Caco-2 (cell line): ENCODE measurements at regions not wholly inside any gene's neighbourhood (a gene's known extent, or its start where the extent isn't known, plus 50 kb on each side); places are given as distances from the start of the nearest gene placed in this dataset.

Experiments used
- BruUV-seq: library from RNA; stranded (reverse); fragments of 400-500 nt; replicated peaks from 2 replicates; lab custom pipeline; 2021; lab: Mats Ljungman, UMichigan
- CTCF ChIA-PET: fragments of 300-600 bp; sonication (Branson Sonifier 250); formaldehyde crosslinking; loops from one replicate; lab custom pipeline; 2022; ENCODE audit warnings: antibody characterized with exemption; lab: Charles Lee
- POLR2A ChIA-PET: fragments of 300-600 bp; sonication (Branson Sonifier 250); formaldehyde crosslinking; loops from one replicate; lab custom pipeline; 2022; ENCODE audit warnings: antibody characterized with exemption; lab: Charles Lee
- DNase-seq, 2 experiments: peaks; one replicate each; pipeline versions ENCODE4 v3.0.0 to v3.0.0-alpha.2; 2020 to 2022
- H3K27me3 ChIP-seq: replicated peaks from 2 replicates; pipeline ENCODE4 v1.6.0; 2011; ENCODE audit warnings: low read length; ENCODE audit not compliant: control insufficient read depth, insufficient read depth
- H3K36me3 ChIP-seq: 2 replicates; pipeline ENCODE4 v1.5.1; 2011; ENCODE audit warnings: low read length; ENCODE audit not compliant: control insufficient read depth, insufficient read depth
- H3K4me1 ChIP-seq: fragments of 250-450 bp; sonication (Bioruptor Pico); 2 replicates; pipeline ENCODE4 v1.5.1; 2020; ENCODE audit warnings: mild to moderate bottlenecking
- H3K4me3 ChIP-seq: 2 replicates; pipeline ENCODE4 v1.5.1; 2011; ENCODE audit warnings: low read depth, mild to moderate bottlenecking, control low read depth, low read length
- H3K9me3 ChIP-seq: fragments of 250-450 bp; sonication (Bioruptor Pico); 2 replicates; pipeline ENCODE4 v1.5.1; 2020; ENCODE audit warnings: mild to moderate bottlenecking, moderate library complexity
- H3K27ac Mint-ChIP-seq: one replicate; pipeline ENCODE4 v1.8.0; 2022; ENCODE audit warnings: mixed read lengths; ENCODE audit not compliant: unreplicated experiment
- H3K27me3 Mint-ChIP-seq: one replicate; pipeline ENCODE4 v1.8.0; 2022; ENCODE audit warnings: mixed read lengths; ENCODE audit not compliant: insufficient read depth, unreplicated experiment
- H3K36me3 Mint-ChIP-seq: one replicate; pipeline ENCODE4 v1.8.0; 2022; ENCODE audit warnings: mild to moderate bottlenecking, mixed read lengths; ENCODE audit not compliant: insufficient read depth, unreplicated experiment
- H3K4me1 Mint-ChIP-seq: one replicate; pipeline ENCODE4 v1.8.0; 2022; ENCODE audit warnings: low read depth, mixed read lengths; ENCODE audit not compliant: unreplicated experiment
- H3K4me3 Mint-ChIP-seq: one replicate; pipeline ENCODE4 v1.8.0; 2022; ENCODE audit warnings: mild to moderate bottlenecking, moderate library complexity, mixed read lengths; ENCODE audit not compliant: unreplicated experiment
- H3K9me3 Mint-ChIP-seq: one replicate; pipeline ENCODE4 v1.8.0; 2022; ENCODE audit warnings: mixed read lengths; ENCODE audit not compliant: unreplicated experiment
- intact Hi-C: fragments of 100-400 bp; cut with micrococcal nuclease; formaldehyde crosslinking; loops from one replicate; pipeline ENCODE4 v1.10.0; 2022; ENCODE audit not compliant: unreplicated experiment
- TF ChIP-seq, protein P1 (sequence below), 2 experiments: fragments of 200-600 bp in 1 of 2; IDR thresholded peaks; 1 replicate in 1 of 2; 2 replicates in 1 of 2; pipeline versions ENCODE4 v1.5.1 to v1.8.0; 2011 to 2022; ENCODE audit warnings: antibody characterized with exemption in 1 of 2, control low read depth in 1 of 2, inconsistent platforms in 1 of 2, low read depth in 1 of 2, low read length in 1 of 2, mild to moderate bottlenecking in 1 of 2, moderate library complexity in 1 of 2; ENCODE audit not compliant: insufficient read depth in 1 of 2, severe bottlenecking in 1 of 2, unreplicated experiment in 1 of 2

DNA sequence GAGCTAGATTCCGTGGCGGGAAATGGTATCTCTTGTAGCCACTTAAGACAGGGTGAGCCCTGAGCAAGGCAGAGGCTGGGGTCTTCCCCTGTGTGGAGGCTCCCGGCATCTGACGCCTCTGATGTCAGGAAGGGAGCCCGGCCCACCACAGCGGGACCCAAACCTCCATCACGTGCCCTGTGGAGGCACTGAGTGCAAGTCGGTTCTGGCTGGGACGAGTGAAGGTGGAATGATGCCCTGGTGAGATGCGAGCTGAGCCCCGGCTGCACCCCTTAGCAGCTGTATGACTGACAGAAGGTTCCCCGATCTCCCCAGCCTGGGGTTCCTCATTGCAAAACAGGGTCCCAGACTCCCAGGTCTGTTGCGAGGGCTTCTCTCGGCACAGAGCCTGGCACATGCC, 187.4 kb upstream of the TNRC6C start:
- H3K27me3 Mint-ChIP-seq = peaks cover 8% of the 10 kb centered on the region
- H3K9me3 Mint-ChIP-seq = no peaks in the 10 kb centered on the region

DNA sequence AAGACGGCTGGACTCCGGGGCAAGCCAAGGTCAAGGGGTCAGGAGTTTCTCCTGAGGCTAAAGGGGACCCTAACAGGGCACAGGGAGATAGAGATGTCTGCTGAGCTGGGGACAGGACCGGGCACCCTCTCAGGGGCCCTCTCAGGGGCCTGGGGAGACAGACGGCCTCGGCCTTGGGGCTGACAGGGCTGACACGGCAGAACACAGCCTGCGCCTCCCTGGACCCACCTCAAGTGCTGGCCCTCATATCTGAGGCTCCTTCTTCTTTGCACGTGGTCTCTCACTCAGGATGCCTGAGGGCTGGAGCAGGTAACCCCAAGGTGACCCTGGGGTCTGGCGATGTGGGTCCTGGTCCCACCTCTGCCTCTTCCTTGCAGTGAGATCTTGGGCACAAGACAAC, 186.9 kb upstream of the TNRC6C start:
- H3K4me3 ChIP-seq = no peak overlapping the region
- H3K4me3 Mint-ChIP-seq = no peak overlapping the region
- no peaks in the 10 kb centered on the region for H3K9me3 Mint-ChIP-seq
- BruUV-seq = no TSS peak
- no peaks in the 10 kb centered on the region for H3K4me1 ChIP-seq
- intact Hi-C loops = no loop called here
- H3K27ac Mint-ChIP-seq = no peak overlapping the region
- peaks cover 6% of the 10 kb centered on the region for H3K4me1 Mint-ChIP-seq
- H3K36me3 ChIP-seq = no peaks in the 10 kb centered on the region
- CTCF ChIA-PET = no interaction called here
- TF ChIP-seq, protein P1, sequence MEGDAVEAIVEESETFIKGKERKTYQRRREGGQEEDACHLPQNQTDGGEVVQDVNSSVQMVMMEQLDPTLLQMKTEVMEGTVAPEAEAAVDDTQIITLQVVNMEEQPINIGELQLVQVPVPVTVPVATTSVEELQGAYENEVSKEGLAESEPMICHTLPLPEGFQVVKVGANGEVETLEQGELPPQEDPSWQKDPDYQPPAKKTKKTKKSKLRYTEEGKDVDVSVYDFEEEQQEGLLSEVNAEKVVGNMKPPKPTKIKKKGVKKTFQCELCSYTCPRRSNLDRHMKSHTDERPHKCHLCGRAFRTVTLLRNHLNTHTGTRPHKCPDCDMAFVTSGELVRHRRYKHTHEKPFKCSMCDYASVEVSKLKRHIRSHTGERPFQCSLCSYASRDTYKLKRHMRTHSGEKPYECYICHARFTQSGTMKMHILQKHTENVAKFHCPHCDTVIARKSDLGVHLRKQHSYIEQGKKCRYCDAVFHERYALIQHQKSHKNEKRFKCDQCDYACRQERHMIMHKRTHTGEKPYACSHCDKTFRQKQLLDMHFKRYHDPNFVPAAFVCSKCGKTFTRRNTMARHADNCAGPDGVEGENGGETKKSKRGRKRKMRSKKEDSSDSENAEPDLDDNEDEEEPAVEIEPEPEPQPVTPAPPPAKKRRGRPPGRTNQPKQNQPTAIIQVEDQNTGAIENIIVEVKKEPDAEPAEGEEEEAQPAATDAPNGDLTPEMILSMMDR (IDR thresholded peaks at IDR 0.05; ENCODE audit: insufficient read depth in 1 of 2, low read depth in 1 of 2, low read length in 1 of 2, severe bottlenecking in 1 of 2, unreplicated experiment in 1 of 2) = no peak
- peaks cover 4% of the 10 kb centered on the region; the same call in 1 of the 2 replicates for H3K9me3 ChIP-seq
- no peaks in the 10 kb centered on the region for H3K36me3 Mint-ChIP-seq
- no peaks in the 10 kb centered on the region for H3K27me3 ChIP-seq
- H3K27me3 Mint-ChIP-seq = peaks cover 8% of the 10 kb centered on the region
- DNase-seq = no peak
- POLR2A ChIA-PET = no interaction called here

More for the DNA sequence above, 187.4 kb upstream of the TNRC6C start:
- TF ChIP-seq, protein P1 (IDR thresholded peaks at IDR 0.05; ENCODE audit: insufficient read depth in 1 of 2, low read depth in 1 of 2, low read length in 1 of 2, severe bottlenecking in 1 of 2, unreplicated experiment in 1 of 2) = no peak
- POLR2A ChIA-PET = no interaction called here
- Histone ChIP-seq H3K4me3 (no peak overlapping the region), H3K27me3 (no peaks in the 10 kb centered on the region), H3K36me3 (no peaks in the 10 kb centered on the region), H3K9me3 (peaks cover 4% of the 10 kb centered on the region; the same call in 1 of the 2 replicates), H3K4me1 (no peaks in the 10 kb centered on the region)
- Mint-ChIP-seq H3K4me3 (no peak overlapping the region), H3K27ac (no peak overlapping the region), H3K36me3 (no peaks in the 10 kb centered on the region), H3K4me1 (peaks cover 6% of the 10 kb centered on the region)
- intact Hi-C loops = no loop called here
- DNase-seq = no peak
- BruUV-seq = no TSS peak
- CTCF ChIA-PET = no interaction called here

DNA sequence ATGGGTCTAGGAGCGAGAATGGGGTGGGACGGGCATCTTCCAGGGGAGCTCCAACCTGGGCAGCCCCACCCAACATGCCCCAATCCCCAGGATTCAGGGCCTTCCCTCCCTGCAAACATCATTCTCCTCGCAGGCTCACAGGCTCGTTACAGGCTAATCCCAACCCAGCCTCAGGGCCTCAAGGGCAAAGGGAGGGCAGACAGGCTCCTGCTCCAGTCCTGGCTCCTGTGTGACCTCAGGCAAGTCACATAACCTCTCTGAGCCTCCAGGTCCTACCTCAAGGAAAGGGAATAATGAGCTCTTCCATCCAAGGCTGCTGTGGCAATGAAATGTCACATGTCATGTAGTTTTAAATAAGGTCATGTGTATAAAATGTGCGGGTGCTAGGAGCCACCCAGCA, 186.5 kb upstream of the TNRC6C start:
- H3K27ac Mint-ChIP-seq = no peak overlapping the region
- Histone ChIP-seq H3K4me1 (no peaks in the 10 kb centered on the region), H3K4me3 (no peak overlapping the region), H3K27me3 (no peaks in the 10 kb centered on the region), H3K9me3 (peaks cover 4% of the 10 kb centered on the region; the same call in 1 of the 2 replicates), H3K36me3 (no peaks in the 10 kb centered on the region)
- H3K27me3 Mint-ChIP-seq = peaks cover 7% of the 10 kb centered on the region
- H3K4me1 Mint-ChIP-seq = peaks cover 6% of the 10 kb centered on the region
- H3K9me3 Mint-ChIP-seq = no peaks in the 10 kb centered on the region
- POLR2A ChIA-PET = no interaction called here
- CTCF ChIA-PET = no interaction called here
- no TSS peak for BruUV-seq
- intact Hi-C loops = loop anchor here (1.0 kb wide), 1 partner anchor 242 kb away; no protein-coding TSS in a partner anchor
- TF ChIP-seq, protein P1 (IDR thresholded peaks at IDR 0.05; ENCODE audit: insufficient read depth in 1 of 2, low read depth in 1 of 2, low read length in 1 of 2, severe bottlenecking in 1 of 2, unreplicated experiment in 1 of 2) = no peak
- no peak for DNase-seq
- no peak overlapping the region for H3K4me3 Mint-ChIP-seq
- no peaks in the 10 kb centered on the region for H3K36me3 Mint-ChIP-seq
